OCI-LY3 (cell line): ENCODE measurements at regions not wholly inside any gene's neighbourhood (a gene's known extent, or its start where the extent isn't known, plus 50 kb on each side); places are given as distances from the start of the nearest gene placed in this dataset.

ENCODE experiments used
- H2AFZ ChIP-seq: fragments of 200-600, 300-600 bp; shearing (Covaris generic); 2 replicates; pipeline ENCODE4 v1.6.0; 2014; ENCODE audit warnings: antibody characterized with exemption, low read depth, low read length
- H3K27ac ChIP-seq: fragments of 200-600, 300-600 bp; sonication (generic); 2 replicates; pipeline ENCODE4 v1.5.1; 2014; ENCODE audit warnings: mild to moderate bottlenecking, low read length, moderate library complexity, mixed read lengths
- H3K27me3 ChIP-seq: fragments of 200-600, 300-600 bp; sonication (generic); 2 replicates; pipeline ENCODE4 v1.6.1; 2014; ENCODE audit warnings: low read depth, low read length, mixed read lengths
- H3K36me3 ChIP-seq: fragments of 200-600, 300-600 bp; sonication (generic); replicated peaks from 2 replicates; pipeline ENCODE3; 2014; ENCODE audit warnings: low read depth, low read length, mixed read lengths
- H3K4me1 ChIP-seq: fragments of 300-600, 200-600 bp; sonication (generic); 2 replicates; pipeline ENCODE4 v1.6.1; 2014; ENCODE audit warnings: low read length, mixed read lengths
- H3K4me2 ChIP-seq: fragments of 200-600, 300-600 bp; sonication (generic); 2 replicates; pipeline ENCODE4 v1.6.1; 2014; ENCODE audit warnings: low read length, mixed read lengths
- H3K4me3 ChIP-seq: fragments of 300-600, 200-600 bp; sonication (generic); 2 replicates; pipeline ENCODE4 v1.5.1; 2014; ENCODE audit warnings: antibody characterized with exemption, mild to moderate bottlenecking, low read length, moderate library complexity
- H3K79me2 ChIP-seq: fragments of 300-600, 200-600 bp; shearing (Covaris generic); 2 replicates; pipeline ENCODE4 v1.6.1; 2014; ENCODE audit warnings: mild to moderate bottlenecking, low read length, mixed read lengths
- H3K9ac ChIP-seq: fragments of 300-600, 200-600 bp; shearing (Covaris generic); 2 replicates; pipeline ENCODE4 v1.6.0; 2014; ENCODE audit warnings: mild to moderate bottlenecking, low read length, moderate library complexity
- H3K9me3 ChIP-seq: fragments of 200-600, 300-600 bp; shearing (Covaris generic); 2 replicates; pipeline ENCODE4 v1.6.1; 2014; ENCODE audit warnings: low read length, mixed read lengths; ENCODE audit not compliant: insufficient read depth
- H4K20me1 ChIP-seq: fragments of 200-600, 300-600 bp; sonication (generic); 2 replicates; pipeline ENCODE4 v1.6.1; 2016; ENCODE audit warnings: low read length, mixed read lengths; ENCODE audit not compliant: insufficient read depth
- CTCF ChIP-seq: fragments of 200-600, 300-600 bp; sonication (generic); IDR thresholded peaks from 2 replicates; pipeline ENCODE4 v1.5.1; 2014; ENCODE audit warnings: antibody characterized with exemption, low read length, low read depth
- EZH2phosphoT487 ChIP-seq: fragments of 200-600 bp; shearing (Covaris generic); IDR thresholded peaks from 2 replicates; pipeline ENCODE4 v1.6.1; 2018; ENCODE audit warnings: antibody characterized with exemption, mixed run types, low read depth

- Histone ChIP-seq H3K4me1 (no peaks in the 10 kb centered on the region), H3K27ac (no peak overlapping the region), H3K9me3 (no peaks in the 10 kb centered on the region), H4K20me1 (no peaks in the 10 kb centered on the region), H3K4me3 (no peak overlapping the region), H3K36me3 (no peaks in the 10 kb centered on the region), H3K27me3 (no peaks in the 10 kb centered on the region), H3K79me2 (no peaks in the 10 kb centered on the region), H3K4me2 (no peak overlapping the region), H2AFZ (no peak overlapping the region), H3K9ac (no peak overlapping the region)
- TF ChIP-seq EZH2phosphoT487, result no peak
- TF ChIP-seq CTCF, result no peak
These were observed 199.5 kb upstream of the CNR1 start for GRCh38 chr6:88365656-88366055.

- no peaks in the 10 kb centered on the region for H3K27me3 ChIP-seq
- H3K9ac ChIP-seq, result no peak overlapping the region
- H3K79me2 ChIP-seq, result no peaks in the 10 kb centered on the region
- no peak for TF ChIP-seq EZH2phosphoT487
- no peak for TF ChIP-seq CTCF
- no peaks in the 10 kb centered on the region for H3K9me3 ChIP-seq
- H3K4me1 ChIP-seq, result no peaks in the 10 kb centered on the region
- no peak overlapping the region for H3K27ac ChIP-seq
- H3K4me2 ChIP-seq, result no peak overlapping the region
- no peak overlapping the region for H3K4me3 ChIP-seq
- H3K36me3 ChIP-seq, result no peaks in the 10 kb centered on the region
- no peak overlapping the region for H2AFZ ChIP-seq
- no peaks in the 10 kb centered on the region for H4K20me1 ChIP-seq
These were observed 199.1 kb upstream of the CNR1 start for GRCh38 chr6:88365230-88365629.

GRCh38 chr6:88361754-88362153 is 195.6 kb upstream of the CNR1 start:
- Histone ChIP-seq H3K36me3 (no peaks in the 10 kb centered on the region), H4K20me1 (no peaks in the 10 kb centered on the region), H3K27me3 (no peaks in the 10 kb centered on the region), H3K9ac (no peak overlapping the region), H3K27ac (no peak overlapping the region), H3K4me2 (no peak overlapping the region), H3K79me2 (no peaks in the 10 kb centered on the region), H3K9me3 (no peaks in the 10 kb centered on the region), H2AFZ (no peak overlapping the region), H3K4me3 (no peak overlapping the region), H3K4me1 (no peaks in the 10 kb centered on the region)
- TF ChIP-seq EZH2phosphoT487 (no peak), CTCF (no peak)

- no peaks in the 10 kb centered on the region for H3K27me3 ChIP-seq
- no peaks in the 10 kb centered on the region for H3K9me3 ChIP-seq
- no peaks in the 10 kb centered on the region for H3K36me3 ChIP-seq
- H3K4me2 ChIP-seq, result no peak overlapping the region
- no peak for TF ChIP-seq EZH2phosphoT487
- TF ChIP-seq CTCF, result no peak
- H3K9ac ChIP-seq, result no peak overlapping the region
- H3K79me2 ChIP-seq, result no peaks in the 10 kb centered on the region
- H4K20me1 ChIP-seq, result no peaks in the 10 kb centered on the region
- no peaks in the 10 kb centered on the region for H3K4me1 ChIP-seq
- H3K4me3 ChIP-seq, result no peak overlapping the region
- no peak overlapping the region for H2AFZ ChIP-seq
- H3K27ac ChIP-seq, result no peak overlapping the region
These were observed 195.2 kb upstream of the CNR1 start for GRCh38 chr6:88361298-88361697.
